Body of pancreas (tissue), 4 donors: ENCODE measurements at regions not wholly inside any gene's neighbourhood (a gene's known extent, or its start where the extent isn't known, plus 50 kb on each side); places are given as distances from the start of the nearest gene placed in this dataset.

Experiments
- POLR2A ChIP-seq, 3 donors: fragments of 450-650 bp; IDR thresholded peaks; one replicate each; pipeline ENCODE4 v1.6.1; 2016; ENCODE audit warnings: antibody characterized with exemption in 3 of 3, mild to moderate bottlenecking in 2 of 3
- TF ChIP-seq, protein P1 (sequence below), 7 experiments: fragments of 450-650 bp in 4 of 7; fragments of 200-600 bp in 3 of 7; sonication (generic) in 3 of 7; IDR thresholded peaks; one replicate each; pipeline ENCODE4 v1.5.1; 2016 to 2019; ENCODE audit warnings: antibody characterized with exemption in 7 of 7

DNA sequence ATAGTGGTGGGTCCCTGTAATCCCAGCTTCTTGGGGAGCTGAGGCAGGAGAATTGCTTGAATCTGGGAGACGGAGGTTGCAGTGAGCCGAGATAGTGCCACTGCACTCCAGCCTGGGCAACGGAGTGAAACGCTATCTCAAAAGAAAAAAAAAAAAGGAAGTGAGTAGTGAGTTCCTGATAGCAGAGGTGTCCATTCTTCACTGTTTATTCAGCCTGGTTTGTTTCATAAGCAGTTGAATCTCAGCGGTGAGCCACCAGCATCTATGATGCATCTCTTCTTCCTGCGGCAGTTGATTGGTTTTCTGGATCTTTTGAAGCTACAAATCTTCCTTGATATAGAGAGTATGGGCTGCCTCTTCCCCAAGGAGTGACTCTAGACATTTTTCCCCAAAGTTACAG, 316.1 kb upstream of the MTPN start:
- TF ChIP-seq, protein P1, sequence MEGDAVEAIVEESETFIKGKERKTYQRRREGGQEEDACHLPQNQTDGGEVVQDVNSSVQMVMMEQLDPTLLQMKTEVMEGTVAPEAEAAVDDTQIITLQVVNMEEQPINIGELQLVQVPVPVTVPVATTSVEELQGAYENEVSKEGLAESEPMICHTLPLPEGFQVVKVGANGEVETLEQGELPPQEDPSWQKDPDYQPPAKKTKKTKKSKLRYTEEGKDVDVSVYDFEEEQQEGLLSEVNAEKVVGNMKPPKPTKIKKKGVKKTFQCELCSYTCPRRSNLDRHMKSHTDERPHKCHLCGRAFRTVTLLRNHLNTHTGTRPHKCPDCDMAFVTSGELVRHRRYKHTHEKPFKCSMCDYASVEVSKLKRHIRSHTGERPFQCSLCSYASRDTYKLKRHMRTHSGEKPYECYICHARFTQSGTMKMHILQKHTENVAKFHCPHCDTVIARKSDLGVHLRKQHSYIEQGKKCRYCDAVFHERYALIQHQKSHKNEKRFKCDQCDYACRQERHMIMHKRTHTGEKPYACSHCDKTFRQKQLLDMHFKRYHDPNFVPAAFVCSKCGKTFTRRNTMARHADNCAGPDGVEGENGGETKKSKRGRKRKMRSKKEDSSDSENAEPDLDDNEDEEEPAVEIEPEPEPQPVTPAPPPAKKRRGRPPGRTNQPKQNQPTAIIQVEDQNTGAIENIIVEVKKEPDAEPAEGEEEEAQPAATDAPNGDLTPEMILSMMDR (IDR thresholded peaks at IDR 0.05), result no peak
- TF ChIP-seq POLR2A (IDR thresholded peaks at IDR 0.05), result no peak
